Caco-2 (cell line): ENCODE measurements at regions not wholly inside any gene's neighbourhood (a gene's known extent, or its start where the extent isn't known, plus 50 kb on each side); places are given as distances from the start of the nearest gene placed in this dataset.

Experiments
- BruUV-seq: library from RNA; stranded (reverse); fragments of 400-500 nt; replicated peaks from 2 replicates; lab custom pipeline; 2021; lab: Mats Ljungman, UMichigan
- CTCF ChIA-PET: fragments of 300-600 bp; sonication (Branson Sonifier 250); formaldehyde crosslinking; loops from one replicate; lab custom pipeline; 2022; ENCODE audit warnings: antibody characterized with exemption; lab: Charles Lee
- POLR2A ChIA-PET: fragments of 300-600 bp; sonication (Branson Sonifier 250); formaldehyde crosslinking; loops from one replicate; lab custom pipeline; 2022; ENCODE audit warnings: antibody characterized with exemption; lab: Charles Lee
- DNase-seq, 2 experiments: peaks; one replicate each; pipeline versions ENCODE4 v3.0.0 to v3.0.0-alpha.2; 2020 to 2022
- H3K27me3 ChIP-seq: replicated peaks from 2 replicates; pipeline ENCODE4 v1.6.0; 2011; ENCODE audit warnings: low read length; ENCODE audit not compliant: control insufficient read depth, insufficient read depth
- H3K36me3 ChIP-seq: 2 replicates; pipeline ENCODE4 v1.5.1; 2011; ENCODE audit warnings: low read length; ENCODE audit not compliant: control insufficient read depth, insufficient read depth
- H3K4me1 ChIP-seq: fragments of 250-450 bp; sonication (Bioruptor Pico); 2 replicates; pipeline ENCODE4 v1.5.1; 2020; ENCODE audit warnings: mild to moderate bottlenecking
- H3K4me3 ChIP-seq: 2 replicates; pipeline ENCODE4 v1.5.1; 2011; ENCODE audit warnings: low read depth, mild to moderate bottlenecking, control low read depth, low read length
- H3K9me3 ChIP-seq: fragments of 250-450 bp; sonication (Bioruptor Pico); 2 replicates; pipeline ENCODE4 v1.5.1; 2020; ENCODE audit warnings: mild to moderate bottlenecking, moderate library complexity
- H3K27ac Mint-ChIP-seq: one replicate; pipeline ENCODE4 v1.8.0; 2022; ENCODE audit warnings: mixed read lengths; ENCODE audit not compliant: unreplicated experiment
- H3K27me3 Mint-ChIP-seq: one replicate; pipeline ENCODE4 v1.8.0; 2022; ENCODE audit warnings: mixed read lengths; ENCODE audit not compliant: insufficient read depth, unreplicated experiment
- H3K36me3 Mint-ChIP-seq: one replicate; pipeline ENCODE4 v1.8.0; 2022; ENCODE audit warnings: mild to moderate bottlenecking, mixed read lengths; ENCODE audit not compliant: insufficient read depth, unreplicated experiment
- H3K4me1 Mint-ChIP-seq: one replicate; pipeline ENCODE4 v1.8.0; 2022; ENCODE audit warnings: low read depth, mixed read lengths; ENCODE audit not compliant: unreplicated experiment
- H3K4me3 Mint-ChIP-seq: one replicate; pipeline ENCODE4 v1.8.0; 2022; ENCODE audit warnings: mild to moderate bottlenecking, moderate library complexity, mixed read lengths; ENCODE audit not compliant: unreplicated experiment
- H3K9me3 Mint-ChIP-seq: one replicate; pipeline ENCODE4 v1.8.0; 2022; ENCODE audit warnings: mixed read lengths; ENCODE audit not compliant: unreplicated experiment
- CTCF ChIP-seq, 2 experiments: fragments of 200-600 bp in 1 of 2; IDR thresholded peaks; 1 replicate in 1 of 2; 2 replicates in 1 of 2; pipeline versions ENCODE4 v1.5.1 to v1.8.0; 2011 to 2022; ENCODE audit warnings: antibody characterized with exemption in 1 of 2, control low read depth in 1 of 2, inconsistent platforms in 1 of 2, low read depth in 1 of 2, low read length in 1 of 2, mild to moderate bottlenecking in 1 of 2, moderate library complexity in 1 of 2; ENCODE audit not compliant: insufficient read depth in 1 of 2, severe bottlenecking in 1 of 2, unreplicated experiment in 1 of 2
- intact Hi-C: fragments of 100-400 bp; cut with micrococcal nuclease; formaldehyde crosslinking; loops from one replicate; pipeline ENCODE4 v1.10.0; 2022; ENCODE audit not compliant: unreplicated experiment

GRCh38 chr18:11304928-11305327 is 155.6 kb upstream of the PIEZO2 start:
- H3K36me3 Mint-ChIP-seq = no peaks in the 10 kb centered on the region
- H3K27me3 ChIP-seq = no peaks in the 10 kb centered on the region
- intact Hi-C loops = no loop called here

DNA sequence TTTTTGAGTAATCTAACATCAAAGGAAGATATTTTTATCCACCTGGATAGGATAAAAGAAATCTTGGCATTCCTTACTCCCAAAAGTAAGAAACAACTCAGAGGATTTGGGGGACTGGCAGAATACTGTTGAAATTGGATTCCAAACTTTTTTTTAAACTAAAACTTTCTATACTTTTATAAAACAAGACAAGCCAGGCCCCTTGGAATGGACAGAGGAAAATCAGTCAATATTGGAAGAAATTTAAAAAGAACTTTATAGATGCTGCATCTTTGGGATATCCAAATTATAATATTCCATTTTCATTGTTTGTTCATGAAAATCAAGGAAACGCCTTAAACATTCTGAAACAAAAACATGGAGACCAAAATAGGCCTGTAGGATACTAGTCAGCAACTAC is 147.6 kb upstream of the PIEZO2 start:
- Histone ChIP-seq H3K36me3 (no peaks in the 10 kb centered on the region), H3K27me3 (no peaks in the 10 kb centered on the region), H3K4me3 (no peak overlapping the region), H3K9me3 (peaks cover 6% of the 10 kb centered on the region; the same call in 1 of the 2 replicates), H3K4me1 (no peaks in the 10 kb centered on the region)
- TF ChIP-seq CTCF (IDR thresholded peaks at IDR 0.05; ENCODE audit: insufficient read depth in 1 of 2, low read depth in 1 of 2, low read length in 1 of 2, severe bottlenecking in 1 of 2, unreplicated experiment in 1 of 2) = no peak
- no peaks in the 10 kb centered on the region for H3K36me3 Mint-ChIP-seq
- POLR2A ChIA-PET = no interaction called here
- no TSS peak for BruUV-seq
- peaks cover 5% of the 10 kb centered on the region for H3K27me3 Mint-ChIP-seq
- H3K27ac Mint-ChIP-seq = no peak overlapping the region
- H3K4me3 Mint-ChIP-seq = no peak overlapping the region
- intact Hi-C loops = no loop called here
- H3K4me1 Mint-ChIP-seq = no peaks in the 10 kb centered on the region
- CTCF ChIA-PET = no interaction called here
- peaks cover 30% of the 10 kb centered on the region for H3K9me3 Mint-ChIP-seq
- no peak for DNase-seq

More at GRCh38 chr18:11304928-11305327, 155.6 kb upstream of the PIEZO2 start:
- H3K4me1 Mint-ChIP-seq = peaks cover 5% of the 10 kb centered on the region
- TF ChIP-seq CTCF (IDR thresholded peaks at IDR 0.05; ENCODE audit: insufficient read depth in 1 of 2, low read depth in 1 of 2, low read length in 1 of 2, severe bottlenecking in 1 of 2, unreplicated experiment in 1 of 2) = no peak
- ChIA-PET CTCF (no interaction called here), POLR2A (no interaction called here)
- no peaks in the 10 kb centered on the region for H3K27me3 Mint-ChIP-seq
- BruUV-seq = no TSS peak
- Histone ChIP-seq H3K4me3 (no peak overlapping the region), H3K9me3 (peaks cover 10% of the 10 kb centered on the region; the same call in 1 of the 2 replicates), H3K36me3 (no peaks in the 10 kb centered on the region), H3K4me1 (peaks cover 8% of the 10 kb centered on the region; the same call in 1 of the 2 replicates)
- no peak overlapping the region for H3K4me3 Mint-ChIP-seq
- no peak for DNase-seq
- H3K9me3 Mint-ChIP-seq = peaks cover 31% of the 10 kb centered on the region
- H3K27ac Mint-ChIP-seq = no peak overlapping the region

DNA sequence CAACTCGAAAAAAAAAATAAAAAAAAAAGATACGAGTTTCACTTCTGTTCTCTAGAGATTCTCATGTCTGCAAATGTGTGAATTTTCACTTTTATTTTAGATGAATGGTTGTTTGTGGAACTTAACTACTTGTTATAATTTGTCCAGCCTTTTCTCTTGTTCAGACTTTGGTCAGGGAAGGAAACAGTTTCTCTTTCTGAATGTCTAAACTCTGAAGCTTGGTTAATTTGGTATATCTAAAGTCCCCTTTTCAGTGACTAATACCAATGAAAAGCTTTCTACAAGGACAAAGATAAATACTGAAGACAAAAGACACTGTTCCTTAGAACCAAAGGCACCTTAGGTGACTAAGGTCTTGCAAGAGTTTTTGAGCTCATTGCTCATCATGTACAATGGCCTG is 144.4 kb upstream of the PIEZO2 start:
- no peak for TF ChIP-seq CTCF (IDR thresholded peaks at IDR 0.05; ENCODE audit: insufficient read depth in 1 of 2, low read depth in 1 of 2, low read length in 1 of 2, severe bottlenecking in 1 of 2, unreplicated experiment in 1 of 2)
- Mint-ChIP-seq H3K4me1 (no peaks in the 10 kb centered on the region), H3K27ac (no peak overlapping the region), H3K4me3 (no peak overlapping the region), H3K27me3 (peaks cover 2% of the 10 kb centered on the region), H3K9me3 (no peaks in the 10 kb centered on the region), H3K36me3 (no peaks in the 10 kb centered on the region)
- intact Hi-C loops = no loop called here
- no TSS peak for BruUV-seq
- H3K36me3 ChIP-seq = no peaks in the 10 kb centered on the region
- no peaks in the 10 kb centered on the region for H3K27me3 ChIP-seq
- ChIA-PET POLR2A (no interaction called here), CTCF (no interaction called here)
- no peaks in the 10 kb centered on the region for H3K4me1 ChIP-seq
- no peak overlapping the region for H3K4me3 ChIP-seq
- H3K9me3 ChIP-seq = no peaks in the 10 kb centered on the region
- DNase-seq = no peak
